ENCODE measurements at regions not wholly inside any gene's neighbourhood (a gene's known extent, or its start where the extent isn't known, plus 50 kb on each side); places are given as distances from the start of the nearest gene placed in this dataset.

- Histone ChIP-seq H3F3A (ENCODE audit: control insufficient read depth, insufficient read depth) (no peaks in the 10 kb centered on the region), H3K79me2 (ENCODE audit: control insufficient read depth, low read length) (no peaks in the 10 kb centered on the region), H4K20me1 (ENCODE audit: control insufficient read depth, insufficient read depth, low read depth, low read length) (no peaks in the 10 kb centered on the region), H3K4me1 (ENCODE audit: control insufficient read depth, low read length) (no peaks in the 10 kb centered on the region), H3K27ac (ENCODE audit: low read depth, low read length) (no peak overlapping the region), H3K9me2 (replicated peaks; ENCODE audit: control insufficient read depth, low read length) (no peaks in the 10 kb centered on the region), H3K36me3 (ENCODE audit: control insufficient read depth, low read length) (no peaks in the 10 kb centered on the region), H3K9me3 (ENCODE audit: control insufficient read depth, insufficient read depth, low read length) (no peaks in the 10 kb centered on the region), H3K4me2 (ENCODE audit: low read length) (no peak overlapping the region), H3K27me3 (ENCODE audit: control insufficient read depth, low read length) (no peaks in the 10 kb centered on the region), H3K4me3 (ENCODE audit: low read length) (no peak overlapping the region)
- TF ChIP-seq EZH2phosphoT487 (IDR thresholded peaks at IDR 0.05; ENCODE audit: borderline replicate concordance, low read length), result no peak
- TF ChIP-seq CTCF (IDR thresholded peaks at IDR 0.05; ENCODE audit: low read depth, low read length, poor library complexity, severe bottlenecking), result no peak
Observed at GRCh38 chr18:68314403-68314802, 400.5 kb downstream of the TMX3 start.

GRCh38 chr18:68301441-68301840 lies 413.5 kb downstream of the TMX3 start:
- no peaks in the 10 kb centered on the region for H3K36me3 ChIP-seq (ENCODE audit: control insufficient read depth, low read length)
- no peaks in the 10 kb centered on the region for H4K20me1 ChIP-seq (ENCODE audit: control insufficient read depth, insufficient read depth, low read depth, low read length)
- no peak overlapping the region for H3K4me2 ChIP-seq (ENCODE audit: low read length)
- no peaks in the 10 kb centered on the region for H3F3A ChIP-seq (ENCODE audit: control insufficient read depth, insufficient read depth)
- no peak overlapping the region for H3K4me3 ChIP-seq (ENCODE audit: low read length)
- H3K79me2 ChIP-seq (ENCODE audit: control insufficient read depth, low read length), result no peaks in the 10 kb centered on the region
- TF ChIP-seq EZH2phosphoT487 (IDR thresholded peaks at IDR 0.05; ENCODE audit: borderline replicate concordance, low read length) (no peak), CTCF (IDR thresholded peaks at IDR 0.05; ENCODE audit: low read depth, low read length, poor library complexity, severe bottlenecking) (no peak)
- H3K9me3 ChIP-seq (ENCODE audit: control insufficient read depth, insufficient read depth, low read length), result no peaks in the 10 kb centered on the region
- no peaks in the 10 kb centered on the region; the same call in 1 of the 2 replicates for H3K9me2 ChIP-seq (replicated peaks; ENCODE audit: control insufficient read depth, low read length)
- no peak overlapping the region for H3K27ac ChIP-seq (ENCODE audit: low read depth, low read length)
- H3K4me1 ChIP-seq (ENCODE audit: control insufficient read depth, low read length), result no peaks in the 10 kb centered on the region
- H3K27me3 ChIP-seq (ENCODE audit: control insufficient read depth, low read length), result no peaks in the 10 kb centered on the region

GRCh38 chr18:68299906-68300305 lies 415.0 kb downstream of the TMX3 start:
- Histone ChIP-seq H4K20me1 (ENCODE audit: control insufficient read depth, insufficient read depth, low read depth, low read length) (no peaks in the 10 kb centered on the region), H3K4me2 (ENCODE audit: low read length) (no peak overlapping the region), H3K9me2 (replicated peaks; ENCODE audit: control insufficient read depth, low read length) (no peaks in the 10 kb centered on the region; the same call in 1 of the 2 replicates), H3K79me2 (ENCODE audit: control insufficient read depth, low read length) (no peaks in the 10 kb centered on the region), H3K36me3 (ENCODE audit: control insufficient read depth, low read length) (no peaks in the 10 kb centered on the region), H3K4me1 (ENCODE audit: control insufficient read depth, low read length) (no peaks in the 10 kb centered on the region), H3K4me3 (ENCODE audit: low read length) (no peak overlapping the region), H3K27ac (ENCODE audit: low read depth, low read length) (no peak overlapping the region), H3K9me3 (ENCODE audit: control insufficient read depth, insufficient read depth, low read length) (no peaks in the 10 kb centered on the region), H3F3A (ENCODE audit: control insufficient read depth, insufficient read depth) (no peaks in the 10 kb centered on the region), H3K27me3 (ENCODE audit: control insufficient read depth, low read length) (no peaks in the 10 kb centered on the region)
- no peak for TF ChIP-seq CTCF (IDR thresholded peaks at IDR 0.05; ENCODE audit: low read depth, low read length, poor library complexity, severe bottlenecking)
- no peak for TF ChIP-seq EZH2phosphoT487 (IDR thresholded peaks at IDR 0.05; ENCODE audit: borderline replicate concordance, low read length)

- Histone ChIP-seq H3K9me2 (replicated peaks; ENCODE audit: control insufficient read depth, low read length) (no peaks in the 10 kb centered on the region; the same call in 1 of the 2 replicates), H3K36me3 (ENCODE audit: control insufficient read depth, low read length) (no peaks in the 10 kb centered on the region), H3K4me1 (ENCODE audit: control insufficient read depth, low read length) (no peaks in the 10 kb centered on the region), H3K27me3 (ENCODE audit: control insufficient read depth, low read length) (no peaks in the 10 kb centered on the region), H3K9me3 (ENCODE audit: control insufficient read depth, insufficient read depth, low read length) (no peaks in the 10 kb centered on the region), H3K79me2 (ENCODE audit: control insufficient read depth, low read length) (no peaks in the 10 kb centered on the region), H3K4me2 (ENCODE audit: low read length) (no peak overlapping the region), H3K27ac (ENCODE audit: low read depth, low read length) (no peak overlapping the region), H3K4me3 (ENCODE audit: low read length) (no peak overlapping the region), H4K20me1 (ENCODE audit: control insufficient read depth, insufficient read depth, low read depth, low read length) (no peaks in the 10 kb centered on the region), H3F3A (ENCODE audit: control insufficient read depth, insufficient read depth) (no peaks in the 10 kb centered on the region)
- TF ChIP-seq CTCF (IDR thresholded peaks at IDR 0.05; ENCODE audit: low read depth, low read length, poor library complexity, severe bottlenecking) (no peak), EZH2phosphoT487 (IDR thresholded peaks at IDR 0.05; ENCODE audit: borderline replicate concordance, low read length) (no peak)
Observed at GRCh38 chr18:68298330-68298729, 416.6 kb downstream of the TMX3 start.
